Epithelial cell of esophagus (primary cell): ENCODE measurements at regions not wholly inside any gene's neighbourhood (a gene's known extent, or its start where the extent isn't known, plus 50 kb on each side); places are given as distances from the start of the nearest gene placed in this dataset.
"Not testable (repeated sequence)": the region's sequence is repeated elsewhere in the genome, so short reads cannot be mapped to it uniquely, and the experiment has no call there.

Experiments
- DNase-seq: peaks from one replicate; pipeline ENCODE4 v3.0.0; 2010; ENCODE audit warnings: low read depth
- H3K4me3 ChIP-seq: 2 replicates; pipeline ENCODE4 v1.5.1; 2011; ENCODE audit warnings: mild to moderate bottlenecking, low read length, control low read depth
- TF ChIP-seq, protein P1 (sequence below): IDR thresholded peaks from 2 replicates; pipeline ENCODE4 v1.5.1; 2011; ENCODE audit warnings: low read depth, mild to moderate bottlenecking, low read length, control low read depth, inconsistent platforms; ENCODE audit not compliant: insufficient read depth; ENCODE audit errors: missing control alignments

DNA sequence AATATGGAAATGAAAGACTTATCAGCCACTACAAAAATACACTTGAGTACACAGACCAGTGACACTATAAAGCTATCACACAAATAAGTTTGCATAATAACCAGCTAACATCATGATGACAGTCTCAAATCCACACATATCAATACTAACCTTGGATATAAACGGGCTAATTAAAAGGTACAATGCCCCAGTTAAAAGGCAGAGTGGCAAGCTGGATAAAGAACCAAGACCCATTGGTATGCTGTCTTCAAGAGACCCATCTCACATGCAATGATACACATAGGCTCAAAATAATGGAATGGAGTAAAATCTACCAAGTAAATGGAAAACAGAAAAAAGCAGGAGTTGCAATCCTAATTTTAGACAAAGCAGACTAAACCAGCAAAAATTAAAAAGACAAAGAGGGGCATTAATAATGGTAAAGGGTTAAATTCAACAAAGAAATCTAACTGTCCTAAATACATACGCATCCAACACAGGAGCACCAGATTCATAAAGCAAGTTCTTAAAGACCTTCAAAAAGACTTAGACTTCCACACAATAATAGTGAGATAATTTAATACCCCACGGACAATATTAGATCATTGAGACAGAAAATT lies 163.3 kb downstream of the CD24 start:
- DNase-seq = no peak
- TF ChIP-seq, protein P1, sequence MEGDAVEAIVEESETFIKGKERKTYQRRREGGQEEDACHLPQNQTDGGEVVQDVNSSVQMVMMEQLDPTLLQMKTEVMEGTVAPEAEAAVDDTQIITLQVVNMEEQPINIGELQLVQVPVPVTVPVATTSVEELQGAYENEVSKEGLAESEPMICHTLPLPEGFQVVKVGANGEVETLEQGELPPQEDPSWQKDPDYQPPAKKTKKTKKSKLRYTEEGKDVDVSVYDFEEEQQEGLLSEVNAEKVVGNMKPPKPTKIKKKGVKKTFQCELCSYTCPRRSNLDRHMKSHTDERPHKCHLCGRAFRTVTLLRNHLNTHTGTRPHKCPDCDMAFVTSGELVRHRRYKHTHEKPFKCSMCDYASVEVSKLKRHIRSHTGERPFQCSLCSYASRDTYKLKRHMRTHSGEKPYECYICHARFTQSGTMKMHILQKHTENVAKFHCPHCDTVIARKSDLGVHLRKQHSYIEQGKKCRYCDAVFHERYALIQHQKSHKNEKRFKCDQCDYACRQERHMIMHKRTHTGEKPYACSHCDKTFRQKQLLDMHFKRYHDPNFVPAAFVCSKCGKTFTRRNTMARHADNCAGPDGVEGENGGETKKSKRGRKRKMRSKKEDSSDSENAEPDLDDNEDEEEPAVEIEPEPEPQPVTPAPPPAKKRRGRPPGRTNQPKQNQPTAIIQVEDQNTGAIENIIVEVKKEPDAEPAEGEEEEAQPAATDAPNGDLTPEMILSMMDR = no peak
- H3K4me3 ChIP-seq = no peak overlapping the region

DNA sequence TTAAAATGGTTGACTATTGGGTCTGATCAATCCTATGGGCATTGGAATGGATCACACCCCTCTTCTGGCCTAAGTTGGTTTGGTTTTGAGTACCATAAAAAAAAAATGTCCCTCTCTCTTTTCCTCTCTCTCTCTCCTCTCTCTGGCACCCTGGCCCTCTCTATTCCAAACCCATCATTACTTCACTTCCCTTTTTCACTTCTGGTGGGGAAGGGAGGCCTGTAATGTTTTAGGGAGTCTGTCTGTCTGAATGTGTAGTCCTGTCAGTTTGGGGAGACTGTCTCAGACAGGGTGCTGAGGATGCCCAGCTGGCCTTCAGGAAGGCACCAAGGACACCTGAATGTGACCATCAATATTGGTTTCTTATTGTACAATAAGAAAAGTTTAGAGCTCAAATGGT lies 165.8 kb downstream of the CD24 start:
- H3K4me3 ChIP-seq = no peak overlapping the region
- DNase-seq = no peak
- TF ChIP-seq, protein P1 = no peak

DNA sequence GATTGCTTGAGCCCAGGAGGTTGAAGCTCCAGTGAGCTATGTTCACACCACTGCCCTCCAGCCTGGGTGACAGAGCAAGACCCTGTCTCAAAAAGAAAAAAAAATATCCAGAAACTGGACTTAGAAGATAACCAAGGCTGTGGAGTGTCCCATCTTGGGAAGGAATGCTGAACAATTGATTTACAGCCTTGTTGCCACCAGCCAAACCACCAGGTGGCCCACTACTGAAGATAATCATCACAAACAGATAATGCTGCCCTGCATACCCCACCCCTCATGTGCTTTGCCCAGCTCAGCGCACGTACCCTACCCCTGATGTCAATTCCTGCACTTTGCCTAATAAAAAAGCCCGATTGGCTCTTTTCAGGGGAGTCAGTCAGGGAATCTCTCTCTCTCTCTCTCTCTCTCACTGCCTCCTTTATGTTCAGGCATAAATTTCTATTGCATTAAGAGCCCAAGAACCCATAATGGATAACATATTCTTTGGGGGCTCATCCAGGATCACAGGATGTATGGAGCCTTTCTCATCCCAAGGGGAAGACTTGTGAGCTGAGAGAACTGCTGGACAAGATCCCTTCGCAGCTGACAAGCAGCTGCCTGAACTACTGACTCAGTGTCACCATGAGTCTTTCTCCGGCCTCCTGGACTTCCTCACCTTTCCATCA lies 166.4 kb downstream of the CD24 start:
- no peak overlapping the region for H3K4me3 ChIP-seq
- TF ChIP-seq, protein P1 = no peak
- no peak for DNase-seq

DNA sequence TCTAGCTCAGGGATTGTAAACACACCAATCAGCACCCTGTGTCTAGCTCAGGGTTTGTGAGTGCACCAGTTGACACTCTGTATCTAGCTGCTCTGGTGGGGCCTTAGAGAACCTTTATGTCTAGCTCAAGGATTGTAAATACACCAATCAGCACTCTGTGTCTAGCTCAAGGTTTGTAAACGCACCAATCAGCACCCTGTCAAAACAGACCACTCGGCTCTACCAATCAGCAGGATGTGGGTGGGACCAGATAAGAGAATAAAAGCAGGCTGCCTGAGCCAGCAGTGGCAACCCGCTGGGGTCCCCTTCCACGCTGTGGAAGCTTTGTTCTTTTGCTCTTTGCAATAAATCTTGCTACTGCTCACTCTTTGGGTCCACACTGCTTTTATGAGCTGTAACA lies 168.3 kb downstream of the CD24 start:
- H3K4me3 ChIP-seq = not testable (repeated sequence)

DNA sequence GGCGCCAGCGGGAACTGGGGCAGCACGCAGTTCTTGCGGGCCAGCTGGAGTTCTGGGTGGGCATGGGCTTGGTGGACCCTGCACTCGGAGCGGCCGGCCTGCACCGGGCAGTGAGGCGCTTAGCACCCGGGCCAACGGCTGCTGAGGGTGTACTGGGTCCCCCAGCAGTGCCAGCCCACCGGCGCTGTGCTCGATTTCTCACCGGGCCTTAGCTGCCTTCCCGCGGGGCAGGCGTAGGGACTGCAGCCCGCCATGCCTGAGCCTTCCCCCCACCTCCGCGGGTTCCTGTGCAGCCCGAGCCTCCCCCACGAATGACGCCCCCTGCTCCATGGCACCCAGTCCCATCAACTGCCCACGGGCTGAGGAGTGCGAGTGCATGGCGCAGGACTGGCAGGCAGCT lies 168.8 kb downstream of the CD24 start:
- TF ChIP-seq, protein P1 = no peak
- DNase-seq = no peak
- H3K4me3 ChIP-seq = no peak overlapping the region

More for the DNA sequence above, 168.3 kb downstream of the CD24 start:
- not testable (repeated sequence) for DNase-seq

DNA sequence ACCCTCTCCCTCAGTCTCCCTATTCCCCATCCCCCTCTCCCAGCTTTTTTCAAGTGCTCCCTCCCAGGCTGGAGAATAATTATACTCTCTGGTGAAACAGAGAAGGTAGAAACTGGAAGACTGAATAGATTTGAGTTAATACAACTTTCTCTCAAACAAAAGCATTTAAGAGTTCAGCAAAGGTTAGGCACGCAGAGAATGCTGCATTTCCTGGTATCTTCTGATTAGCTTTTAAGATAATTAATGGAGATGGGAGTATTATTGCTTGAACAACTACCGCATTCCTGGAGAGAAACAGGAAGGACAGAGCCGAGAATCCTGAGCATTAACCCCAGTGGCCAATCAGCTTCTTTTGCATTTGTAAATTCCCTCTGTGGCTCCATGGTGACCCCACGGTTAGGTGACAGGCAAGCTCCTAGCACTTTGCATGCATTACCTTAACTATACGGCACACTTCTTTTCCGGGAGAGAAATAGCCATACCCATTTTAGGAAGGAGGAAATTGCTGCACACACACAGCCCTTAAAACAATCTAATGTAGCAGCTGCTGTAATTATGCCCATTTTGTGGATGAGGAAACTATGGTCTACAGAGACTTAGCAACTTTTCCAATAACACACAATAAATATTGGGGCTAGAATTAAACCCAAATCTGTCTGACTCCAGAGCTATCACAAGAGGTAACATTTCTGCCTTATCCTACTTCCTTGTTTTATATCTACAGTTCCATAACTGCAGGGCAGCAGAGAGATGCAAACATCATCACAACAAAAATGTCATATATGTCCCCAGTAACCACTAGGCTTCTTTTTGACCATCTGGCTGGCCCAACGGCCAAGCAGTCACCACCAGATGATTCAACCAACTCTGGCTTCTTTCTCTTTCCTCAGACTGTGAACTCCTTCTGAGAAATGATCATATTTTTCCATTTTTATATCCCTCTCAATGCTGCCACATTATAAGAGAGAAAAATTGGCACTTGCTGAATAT lies 169.9 kb downstream of the CD24 start:
- no peak for DNase-seq
- TF ChIP-seq, protein P1 = no peak
- H3K4me3 ChIP-seq = no peak overlapping the region

DNA sequence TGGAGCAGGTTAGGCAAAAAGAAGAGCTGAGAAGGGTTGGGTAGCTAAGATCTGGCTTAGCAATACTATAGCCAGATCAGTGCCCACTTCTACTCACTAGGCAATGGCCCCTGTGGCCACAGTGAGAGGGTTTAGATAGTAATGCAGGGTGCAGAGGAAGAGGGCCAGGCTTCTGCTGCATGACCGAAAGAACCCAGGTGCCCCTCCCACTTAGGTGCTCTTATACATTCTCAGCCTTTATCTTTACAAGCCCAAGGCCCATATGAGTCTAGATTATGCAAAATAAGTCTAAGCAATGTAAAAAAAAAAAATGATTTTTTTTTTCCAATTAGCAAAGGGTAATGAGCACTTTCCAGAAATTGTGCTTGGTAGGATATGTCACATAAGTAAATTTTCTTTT lies 171.3 kb downstream of the CD24 start:
- TF ChIP-seq, protein P1 = no peak
- H3K4me3 ChIP-seq = no peak overlapping the region
- no peak for DNase-seq
